Chondrocyte (in vitro differentiated cells): ENCODE measurements at regions not wholly inside any gene's neighbourhood (a gene's known extent, or its start where the extent isn't known, plus 50 kb on each side); places are given as distances from the start of the nearest gene placed in this dataset.

Source experiments
- DNase-seq: peaks from one replicate; pipeline ENCODE4 v3.0.0; 2021; ENCODE audit warnings: mixed read lengths, low spot score
- H3K27ac Mint-ChIP-seq: one replicate; pipeline ENCODE4 v1.8.0; 2021; ENCODE audit warnings: mild to moderate bottlenecking, moderate library complexity, mixed read lengths; ENCODE audit not compliant: unreplicated experiment
- H3K27me3 Mint-ChIP-seq: 2 replicates; pipeline ENCODE4 v1.8.0; 2021; ENCODE audit warnings: low read depth, mixed read lengths
- H3K36me3 Mint-ChIP-seq: 2 replicates; pipeline ENCODE4 v1.8.0; 2021; ENCODE audit warnings: low read depth, mixed read lengths
- H3K4me1 Mint-ChIP-seq: 2 replicates; pipeline ENCODE4 v1.8.0; 2021; ENCODE audit warnings: low read depth, mild to moderate bottlenecking, mixed read lengths
- H3K4me3 Mint-ChIP-seq: one replicate; pipeline ENCODE4 v1.8.0; 2021; ENCODE audit warnings: mild to moderate bottlenecking, moderate library complexity, mixed read lengths; ENCODE audit not compliant: unreplicated experiment
- H3K9me3 Mint-ChIP-seq: 2 replicates; pipeline ENCODE4 v1.8.0; 2021; ENCODE audit warnings: low read depth, mixed read lengths
- TF ChIP-seq, protein P1 (sequence below): fragments of 200-600 bp; sonication (generic); IDR thresholded peaks from 2 replicates; pipeline ENCODE4 v1.5.0; 2021; ENCODE audit warnings: antibody characterized with exemption, mild to moderate bottlenecking, moderate library complexity

DNA sequence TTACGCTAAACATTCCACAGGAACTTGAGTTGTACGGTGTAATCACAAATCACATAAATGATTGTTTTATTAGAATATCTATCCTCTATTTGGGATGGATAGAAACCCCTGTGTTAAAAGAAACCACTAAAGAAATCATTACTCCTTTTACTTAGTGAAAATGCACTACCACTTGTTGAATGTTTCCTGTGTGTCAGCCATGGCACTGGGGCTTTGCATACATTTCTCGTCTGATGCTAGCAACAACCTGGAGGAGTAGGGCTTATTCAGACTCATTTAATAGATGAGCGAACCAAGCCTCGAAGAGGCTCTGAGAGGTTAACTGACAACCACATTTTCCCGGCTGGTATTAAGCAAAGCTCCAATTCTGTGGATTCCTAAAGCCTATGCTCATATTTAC is 60.5 kb upstream of the PELI1 start:
- H3K27me3 Mint-ChIP-seq: no peaks in the 10 kb centered on the region
- TF ChIP-seq, protein P1, sequence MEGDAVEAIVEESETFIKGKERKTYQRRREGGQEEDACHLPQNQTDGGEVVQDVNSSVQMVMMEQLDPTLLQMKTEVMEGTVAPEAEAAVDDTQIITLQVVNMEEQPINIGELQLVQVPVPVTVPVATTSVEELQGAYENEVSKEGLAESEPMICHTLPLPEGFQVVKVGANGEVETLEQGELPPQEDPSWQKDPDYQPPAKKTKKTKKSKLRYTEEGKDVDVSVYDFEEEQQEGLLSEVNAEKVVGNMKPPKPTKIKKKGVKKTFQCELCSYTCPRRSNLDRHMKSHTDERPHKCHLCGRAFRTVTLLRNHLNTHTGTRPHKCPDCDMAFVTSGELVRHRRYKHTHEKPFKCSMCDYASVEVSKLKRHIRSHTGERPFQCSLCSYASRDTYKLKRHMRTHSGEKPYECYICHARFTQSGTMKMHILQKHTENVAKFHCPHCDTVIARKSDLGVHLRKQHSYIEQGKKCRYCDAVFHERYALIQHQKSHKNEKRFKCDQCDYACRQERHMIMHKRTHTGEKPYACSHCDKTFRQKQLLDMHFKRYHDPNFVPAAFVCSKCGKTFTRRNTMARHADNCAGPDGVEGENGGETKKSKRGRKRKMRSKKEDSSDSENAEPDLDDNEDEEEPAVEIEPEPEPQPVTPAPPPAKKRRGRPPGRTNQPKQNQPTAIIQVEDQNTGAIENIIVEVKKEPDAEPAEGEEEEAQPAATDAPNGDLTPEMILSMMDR: no peak
- H3K4me3 Mint-ChIP-seq: no peak overlapping the region
- no peaks in the 10 kb centered on the region for H3K36me3 Mint-ChIP-seq
- DNase-seq: no peak
- peaks cover 41% of the 10 kb centered on the region for H3K4me1 Mint-ChIP-seq
- peaks cover 8% of the 10 kb centered on the region for H3K9me3 Mint-ChIP-seq
- peak overlapping the region; percentile 93 for H3K27ac Mint-ChIP-seq

DNA sequence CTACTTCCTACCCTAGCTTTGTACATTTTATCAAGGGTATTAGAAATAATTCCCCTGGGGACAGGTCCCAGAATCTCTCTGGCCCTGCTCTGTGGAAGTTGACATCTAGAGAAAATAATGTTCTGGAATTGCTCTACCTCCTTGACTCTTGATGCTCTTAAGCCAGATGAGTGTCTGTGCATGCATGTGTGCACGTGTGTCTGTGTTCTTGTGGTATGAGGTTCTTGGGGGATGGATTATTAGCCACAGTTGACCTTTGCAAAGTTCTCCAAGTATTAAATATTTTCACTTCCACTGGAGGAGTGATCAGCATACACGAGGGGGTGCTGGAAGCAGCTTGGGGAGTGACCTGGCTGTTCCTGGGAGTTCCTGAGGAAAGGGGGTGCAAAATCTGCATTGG is 61.2 kb upstream of the PELI1 start:
- Mint-ChIP-seq H3K36me3 (no peaks in the 10 kb centered on the region), H3K4me1 (peaks cover 41% of the 10 kb centered on the region), H3K27me3 (no peaks in the 10 kb centered on the region), H3K9me3 (peaks cover 8% of the 10 kb centered on the region), H3K4me3 (no peak overlapping the region), H3K27ac (no peak overlapping the region)
- no peak for DNase-seq
- TF ChIP-seq, protein P1: no peak

- no peaks in the 10 kb centered on the region for H3K9me3 Mint-ChIP-seq
- no peaks in the 10 kb centered on the region for H3K36me3 Mint-ChIP-seq
- no peak overlapping the region for H3K4me3 Mint-ChIP-seq
- no peak overlapping the region for H3K27ac Mint-ChIP-seq
- H3K4me1 Mint-ChIP-seq: peaks cover 32% of the 10 kb centered on the region
- TF ChIP-seq, protein P1: no peak
- DNase-seq: no peak
- no peaks in the 10 kb centered on the region for H3K27me3 Mint-ChIP-seq
These were observed 63.4 kb upstream of the PELI1 start for GRCh38 chr2:64207573-64207972.

GRCh38 chr2:64210816-64211215 is 66.6 kb upstream of the PELI1 start:
- DNase-seq: no peak
- Mint-ChIP-seq H3K27ac (no peak overlapping the region), H3K36me3 (no peaks in the 10 kb centered on the region), H3K27me3 (no peaks in the 10 kb centered on the region), H3K4me1 (peaks cover 27% of the 10 kb centered on the region), H3K9me3 (no peaks in the 10 kb centered on the region), H3K4me3 (no peak overlapping the region)
- TF ChIP-seq, protein P1: no peak

- Mint-ChIP-seq H3K9me3 (no peaks in the 10 kb centered on the region), H3K36me3 (no peaks in the 10 kb centered on the region), H3K4me3 (no peak overlapping the region), H3K4me1 (peaks cover 27% of the 10 kb centered on the region), H3K27me3 (no peaks in the 10 kb centered on the region), H3K27ac (peak overlapping the region; percentile 68)
- TF ChIP-seq, protein P1: no peak
- no peak for DNase-seq
These were observed 67.2 kb upstream of the PELI1 start for GRCh38 chr2:64211276-64211921.
